Lower lobe of right lung (tissue), 2 donors: ENCODE measurements at regions not wholly inside any gene's neighbourhood (a gene's known extent, or its start where the extent isn't known, plus 50 kb on each side); places are given as distances from the start of the nearest gene placed in this dataset.

ENCODE experiments used
- ATAC-seq, 2 donors: fragments of 200-7000 bp; cut with Tn5 transposase; one replicate each; pipeline ENCODE4 v1.9.1; 2020 to 2022; ENCODE audit warnings: mild to moderate bottlenecking in 2 of 2, moderate library complexity in 2 of 2
- DNase-seq: peaks from one replicate; pipeline ENCODE4 v3.0.0-alpha.2; 2020
- H3K27ac ChIP-seq: fragments of 200-600 bp; one replicate; pipeline ENCODE4 v1.8.0; 2022
- H3K27me3 ChIP-seq: fragments of 200-600 bp; one replicate; pipeline ENCODE4 v1.8.0; 2022; ENCODE audit warnings: low read depth
- H3K36me3 ChIP-seq: fragments of 200-600 bp; one replicate; pipeline ENCODE4 v1.8.0; 2022; ENCODE audit warnings: mild to moderate bottlenecking
- H3K4me1 ChIP-seq: fragments of 200-600 bp; one replicate; pipeline ENCODE4 v1.8.0; 2022
- H3K4me3 ChIP-seq: fragments of 200-600 bp; one replicate; pipeline ENCODE4 v1.8.0; 2022; ENCODE audit warnings: mild to moderate bottlenecking
- H3K9me3 ChIP-seq: fragments of 200-600 bp; one replicate; pipeline ENCODE4 v1.8.0; 2022
- CTCF ChIP-seq: fragments of 200-600 bp; IDR thresholded peaks from one replicate; pipeline ENCODE4 v1.8.0; 2022; ENCODE audit warnings: antibody characterized with exemption, mild to moderate bottlenecking
- intact Hi-C: fragments of 100-400 bp; cut with DNase I; formaldehyde crosslinking; loops from one replicate; pipeline ENCODE4 v1.11.0; 2022
- donor health status: DM: no; HTN: yes; CAD: no; lungs with severe emphysema.

GRCh38 chr3:153103406-153103945, 58.5 kb upstream of the RAP2B start:
- no peak for TF ChIP-seq CTCF
- Histone ChIP-seq H3K9me3 (no peaks in the 10 kb centered on the region), H3K4me3 (no peak overlapping the region), H3K36me3 (no peaks in the 10 kb centered on the region), H3K27ac (no peak overlapping the region), H3K27me3 (no peaks in the 10 kb centered on the region), H3K4me1 (no peaks in the 10 kb centered on the region)
- intact Hi-C loops, result no loop called here
- ATAC-seq, result peak; percentile 77 to 95
- no peak for DNase-seq

GRCh38 chr3:153110041-153110440, 52.0 kb upstream of the RAP2B start:
- intact Hi-C loops, result no loop called here
- no peaks in the 10 kb centered on the region for H3K36me3 ChIP-seq
- no peak overlapping the region for H3K27ac ChIP-seq
- H3K27me3 ChIP-seq, result no peaks in the 10 kb centered on the region
- ATAC-seq, result no peak
- no peak for DNase-seq
- no peaks in the 10 kb centered on the region for H3K9me3 ChIP-seq
- no peak overlapping the region for H3K4me3 ChIP-seq
- no peak for TF ChIP-seq CTCF
- no peaks in the 10 kb centered on the region for H3K4me1 ChIP-seq

GRCh38 chr3:153111016-153111415, 51.0 kb upstream of the RAP2B start:
- DNase-seq (no peak), ATAC-seq (no peak)
- H3K27me3 ChIP-seq, result no peaks in the 10 kb centered on the region
- no peaks in the 10 kb centered on the region for H3K4me1 ChIP-seq
- intact Hi-C loops, result no loop called here
- H3K4me3 ChIP-seq, result no peak overlapping the region
- TF ChIP-seq CTCF, result no peak
- no peaks in the 10 kb centered on the region for H3K36me3 ChIP-seq
- no peaks in the 10 kb centered on the region for H3K9me3 ChIP-seq
- no peak overlapping the region for H3K27ac ChIP-seq
